Choroid plexus epithelial cell (primary cell): ENCODE measurements at regions not wholly inside any gene's neighbourhood (a gene's known extent, or its start where the extent isn't known, plus 50 kb on each side); places are given as distances from the start of the nearest gene placed in this dataset.

Experiments
- DNase-seq: peaks from one replicate; pipeline ENCODE4 v3.0.0-alpha.2; 2010; ENCODE audit warnings: low read depth
- H3K4me3 ChIP-seq: 2 replicates; pipeline ENCODE4 v1.5.1; 2011; ENCODE audit warnings: low read depth, mild to moderate bottlenecking, control low read depth, low read length, moderate library complexity
- CTCF ChIP-seq: conservative IDR thresholded peaks from 2 replicates; pipeline ENCODE4 v1.5.1; 2011; ENCODE audit warnings: low read depth, mild to moderate bottlenecking, control low read depth, inconsistent platforms, low read length, moderate library complexity

- no peak for TF ChIP-seq CTCF
- DNase-seq = no peak
- no peak overlapping the region for H3K4me3 ChIP-seq
Observed at GRCh38 chr12:115806000-115806399, 471.5 kb downstream of the MED13L start.

- no peak for DNase-seq
- no peak overlapping the region for H3K4me3 ChIP-seq
- TF ChIP-seq CTCF = no peak
Observed at GRCh38 chr12:115802767-115803166, 474.7 kb downstream of the MED13L start.

DNA sequence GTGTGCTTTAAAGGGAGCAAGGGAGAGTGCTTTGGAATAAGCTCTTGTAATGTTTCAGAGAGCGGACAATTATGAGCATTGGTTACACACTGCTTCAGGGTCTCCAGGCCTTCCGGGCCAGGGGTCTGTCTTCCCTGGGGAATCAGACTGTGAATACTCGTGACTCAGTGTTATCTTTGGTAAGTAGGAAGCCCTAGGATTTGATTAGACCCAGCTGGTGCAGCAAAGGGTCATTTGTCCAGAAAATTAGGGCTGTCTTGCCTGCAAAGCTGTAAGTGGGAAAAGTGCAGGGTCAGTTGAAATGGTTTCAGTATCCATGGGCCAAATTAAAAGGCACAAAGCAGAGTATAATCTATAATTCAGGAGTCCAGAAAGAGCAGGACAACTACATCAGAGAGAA, 475.6 kb downstream of the MED13L start:
- no peak for DNase-seq

DNA sequence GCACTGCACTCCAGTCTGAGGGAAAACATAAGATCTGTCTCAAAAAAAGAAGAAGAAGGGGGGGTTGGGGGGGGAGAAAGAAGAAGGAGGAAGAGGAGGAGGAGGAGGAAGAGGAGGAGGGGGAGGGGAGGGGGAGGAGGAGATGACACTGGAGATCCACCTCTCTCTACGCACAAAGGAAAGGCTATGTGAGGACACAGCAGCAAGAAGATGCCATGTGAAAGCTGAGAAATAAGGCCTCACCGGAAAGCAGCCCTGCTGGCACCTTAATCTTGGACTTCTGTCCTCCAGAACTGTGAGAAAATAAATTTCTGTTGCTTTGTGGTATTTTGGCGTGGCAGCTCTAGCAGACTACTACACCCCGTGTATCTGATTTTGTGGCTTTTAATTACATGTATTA, 477.9 kb downstream of the MED13L start:
- DNase-seq = no peak
- no peak for TF ChIP-seq CTCF
- H3K4me3 ChIP-seq = no peak overlapping the region

More for the DNA sequence above, 475.6 kb downstream of the MED13L start:
- TF ChIP-seq CTCF = no peak
- H3K4me3 ChIP-seq = no peak overlapping the region

- no peak overlapping the region for H3K4me3 ChIP-seq
- no peak for DNase-seq
- no peak for TF ChIP-seq CTCF
Observed at GRCh38 chr12:115798309-115798917, 479.1 kb downstream of the MED13L start.

- H3K4me3 ChIP-seq = no peak overlapping the region
- DNase-seq = no peak
- TF ChIP-seq CTCF = no peak
Observed at GRCh38 chr12:115794659-115795081, 482.8 kb downstream of the MED13L start.

GRCh38 chr12:115791331-115791730, 486.2 kb downstream of the MED13L start:
- no peak for DNase-seq
- no peak for TF ChIP-seq CTCF

More at GRCh38 chr12:115791331-115791730, 486.2 kb downstream of the MED13L start:
- no peak overlapping the region for H3K4me3 ChIP-seq
